HG02678 (cell line): ENCODE measurements at regions not wholly inside any gene's neighbourhood (a gene's known extent, or its start where the extent isn't known, plus 50 kb on each side); places are given as distances from the start of the nearest gene placed in this dataset.
"Not testable (repeated sequence)": the region's sequence is repeated elsewhere in the genome, so short reads cannot be mapped to it uniquely, and the experiment has no call there.

ENCODE experiments used
- ATAC-seq: cut with Tn5 transposase; IDR thresholded peaks from one replicate; pipeline ENCODE4 v1.9.1; 2021; ENCODE audit warnings: mild to moderate bottlenecking, moderate library complexity; ENCODE audit not compliant: unreplicated experiment

DNA sequence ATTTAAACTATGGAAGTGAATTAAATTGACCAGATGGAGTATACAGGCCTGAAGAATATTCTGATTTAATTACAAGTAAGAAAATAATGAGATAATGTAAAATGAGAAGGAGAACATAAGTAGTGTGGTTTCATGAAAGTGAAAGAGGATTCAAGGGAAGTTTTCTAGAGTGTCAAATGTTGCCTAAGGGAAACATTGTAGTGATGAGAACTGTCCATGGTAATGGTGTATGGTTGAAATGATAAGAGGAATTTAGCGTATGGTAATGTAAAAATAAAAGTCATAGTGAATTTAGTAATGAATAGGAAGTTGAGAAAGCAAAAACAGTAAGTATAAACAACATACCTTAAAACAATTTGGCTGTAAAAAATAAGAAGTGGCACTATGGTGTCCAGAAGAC lies 1954.6 kb upstream of the FLRT2 start:
- ATAC-seq: no peak

GRCh38 chr14:83583201-83583600 lies 1946.7 kb upstream of the FLRT2 start:
- no peak for ATAC-seq

DNA sequence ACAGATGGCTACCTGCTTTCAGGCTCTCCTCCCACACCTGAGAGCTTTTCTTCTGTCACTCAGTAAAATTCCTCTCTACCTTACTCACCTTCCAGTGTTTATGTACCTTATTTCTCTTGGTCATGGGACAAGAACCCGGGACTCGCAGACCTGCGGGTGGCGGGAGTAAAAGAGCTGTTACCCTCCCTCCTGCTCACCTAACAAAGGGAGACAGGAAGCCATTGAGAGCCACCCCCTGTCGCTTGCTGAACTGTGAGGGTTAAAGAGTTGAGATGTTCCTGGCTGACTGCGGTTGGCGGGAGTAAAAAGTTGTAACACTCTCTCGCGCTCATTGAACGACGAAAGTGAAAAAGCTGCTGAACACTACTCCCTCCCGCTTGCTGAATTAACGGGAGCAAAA lies 1935.1 kb upstream of the FLRT2 start:
- ATAC-seq: no peak

- no peak for ATAC-seq
Measured at GRCh38 chr14:83607682-83608081, 1922.3 kb upstream of the FLRT2 start.

GRCh38 chr14:83611491-83611890 lies 1918.5 kb upstream of the FLRT2 start:
- ATAC-seq: no peak

DNA sequence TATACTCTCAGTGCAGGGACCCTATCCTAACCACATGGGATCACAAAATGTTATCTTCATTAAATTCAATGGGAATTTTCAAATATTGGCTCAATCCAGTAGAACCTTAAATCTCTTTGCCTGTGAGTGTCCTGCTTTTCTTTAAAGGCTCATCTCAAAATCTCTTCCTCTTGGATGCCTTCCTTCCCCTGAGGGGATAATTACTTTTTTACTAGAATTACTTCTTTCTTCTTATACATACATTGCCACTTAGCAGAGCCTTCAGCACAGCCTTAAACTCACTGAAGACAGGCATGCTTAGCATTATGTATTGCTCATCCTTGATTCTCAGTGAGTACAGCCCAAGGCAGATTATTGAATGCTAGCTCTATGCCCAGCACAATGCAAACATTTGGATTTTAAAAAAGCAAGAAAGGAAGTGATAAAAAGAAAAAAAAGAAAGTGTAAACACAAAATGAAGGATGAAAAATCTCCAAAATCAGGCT lies 1918.0 kb upstream of the FLRT2 start:
- no peak for ATAC-seq

DNA sequence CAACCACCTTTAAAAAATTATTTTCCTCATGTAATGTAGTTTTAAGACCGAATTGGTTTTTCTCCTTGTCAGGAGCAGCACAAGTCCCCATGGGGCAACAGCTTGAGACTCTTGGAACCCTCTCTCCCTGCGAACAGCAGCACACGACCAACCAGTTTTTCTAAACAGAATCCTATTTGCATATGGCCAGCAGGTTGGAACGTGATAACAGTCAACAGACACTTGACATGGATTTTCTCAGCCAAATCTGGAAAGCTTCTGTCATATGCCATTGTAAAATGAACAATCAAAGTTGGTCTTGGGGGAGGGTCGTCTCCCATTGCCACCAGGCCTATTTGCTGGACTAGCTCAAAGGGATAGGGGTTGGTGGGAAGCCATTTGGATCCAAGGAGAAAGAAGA lies 1915.0 kb upstream of the FLRT2 start:
- ATAC-seq: no peak

- no peak for ATAC-seq
Measured at GRCh38 chr14:83624541-83624940, 1905.4 kb upstream of the FLRT2 start.

DNA sequence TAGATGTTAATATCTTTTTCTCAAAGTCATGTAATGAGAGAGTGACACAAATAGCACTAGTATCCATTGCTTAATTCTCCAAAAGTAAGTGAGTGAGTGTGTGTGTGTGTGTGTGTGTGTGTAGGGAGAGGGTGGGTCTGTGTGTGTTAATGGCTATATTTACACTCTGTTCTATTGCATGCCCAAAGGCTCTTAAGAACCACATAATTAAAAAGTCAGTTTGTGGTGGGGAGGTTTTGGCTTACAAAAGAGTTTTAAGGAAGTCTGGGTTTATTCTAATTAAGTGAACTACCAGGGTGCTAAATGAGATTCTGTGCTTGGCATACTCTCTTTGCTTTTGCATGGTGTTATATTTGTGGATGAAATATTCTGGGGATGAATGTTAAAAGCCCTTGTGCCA lies 1897.6 kb upstream of the FLRT2 start:
- no peak for ATAC-seq

GRCh38 chr14:83638748-83639504 lies 1891.0 kb upstream of the FLRT2 start:
- ATAC-seq: no peak

- ATAC-seq: not testable (repeated sequence)
Measured at GRCh38 chr14:83639505-83639875, 1890.5 kb upstream of the FLRT2 start.

- no peak for ATAC-seq
Measured at GRCh38 chr14:83646228-83646627, 1883.7 kb upstream of the FLRT2 start.

DNA sequence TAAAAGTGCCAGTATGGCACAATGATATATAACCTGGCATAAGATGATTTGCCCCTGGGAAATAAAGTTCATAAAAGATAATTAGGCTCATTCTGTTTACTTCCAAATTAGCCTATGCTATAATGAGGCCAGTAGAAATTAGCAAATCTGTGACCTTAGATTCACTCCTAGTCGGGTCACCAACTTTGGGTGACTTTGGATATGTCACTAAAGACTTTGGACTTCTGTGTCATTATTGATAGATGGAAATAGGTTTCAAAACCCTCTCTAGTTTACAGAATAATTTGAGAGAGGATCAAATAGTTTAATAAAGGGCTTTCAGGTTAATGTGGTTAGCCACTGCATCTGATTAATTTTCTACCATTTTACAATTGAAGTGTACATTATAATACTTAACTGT lies 1869.3 kb upstream of the FLRT2 start:
- ATAC-seq: no peak

DNA sequence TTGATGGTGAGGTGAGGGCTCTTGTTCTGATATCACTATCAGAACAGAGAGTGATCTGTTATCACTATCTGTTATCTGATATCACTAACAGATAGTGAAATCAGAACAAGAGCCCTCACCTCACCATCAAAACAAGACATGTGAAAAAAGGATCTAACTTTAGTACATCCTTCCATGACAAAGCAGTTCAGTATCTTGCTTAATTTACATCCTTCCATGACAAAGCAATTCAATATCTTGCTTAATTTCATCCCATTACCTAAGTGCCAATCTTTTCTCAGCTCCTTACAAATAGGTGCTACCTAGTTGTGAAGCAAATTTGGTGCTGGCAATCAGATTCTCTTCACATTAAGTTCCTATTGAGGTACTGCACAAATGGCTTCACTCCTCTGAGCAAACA lies 1865.6 kb upstream of the FLRT2 start:
- no peak for ATAC-seq

- no peak for ATAC-seq
Measured at GRCh38 chr14:83689265-83689664, 1840.7 kb upstream of the FLRT2 start.

GRCh38 chr14:83697099-83697498 lies 1832.8 kb upstream of the FLRT2 start:
- no peak for ATAC-seq

- ATAC-seq: no peak
Measured at GRCh38 chr14:83702619-83703018, 1827.3 kb upstream of the FLRT2 start.

- ATAC-seq: no peak
Measured at GRCh38 chr14:83706231-83706954, 1823.6 kb upstream of the FLRT2 start.

DNA sequence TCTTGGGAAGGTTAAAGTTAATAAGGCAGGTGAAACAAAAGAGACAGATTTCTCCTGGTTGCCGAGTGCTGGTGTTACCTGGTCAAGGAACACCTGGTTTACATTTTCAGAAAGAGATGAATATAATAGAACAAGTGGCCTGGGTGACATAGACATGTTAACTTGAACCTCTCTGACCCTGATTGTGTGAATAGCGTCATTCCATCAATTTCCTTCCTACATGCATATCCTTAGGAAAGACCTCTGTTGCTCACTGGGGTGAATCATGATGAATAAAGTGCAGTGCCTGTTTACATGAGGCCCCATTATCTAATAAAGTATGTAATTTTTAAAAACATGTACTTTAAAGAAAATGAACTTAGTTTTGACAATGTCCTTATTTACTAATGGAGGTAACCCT lies 1822.9 kb upstream of the FLRT2 start:
- ATAC-seq: no peak

DNA sequence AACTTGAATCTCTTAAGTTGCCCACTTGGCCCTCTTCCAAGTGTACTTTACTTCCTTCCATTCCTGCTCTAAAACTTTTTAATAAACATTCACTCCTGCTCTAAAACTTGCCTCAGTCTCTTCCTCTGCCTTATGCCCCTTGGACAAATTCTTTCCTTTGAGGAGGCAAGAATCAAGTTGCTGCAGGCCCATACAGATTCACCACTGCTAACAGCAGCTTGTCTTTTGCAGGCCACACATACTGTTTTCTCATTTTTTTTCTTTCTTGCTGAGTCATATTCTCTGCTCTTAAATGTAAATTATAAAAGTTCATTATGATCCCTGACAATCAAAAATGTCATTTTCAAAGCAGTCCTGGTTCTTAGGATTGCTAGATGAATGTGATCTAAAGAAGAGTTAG lies 1820.8 kb upstream of the FLRT2 start:
- no peak for ATAC-seq

GRCh38 chr14:83711046-83711445 lies 1818.9 kb upstream of the FLRT2 start:
- ATAC-seq: no peak

- no peak for ATAC-seq
Measured at GRCh38 chr14:83712418-83713129, 1817.4 kb upstream of the FLRT2 start.
